GM18517 (cell line): ENCODE measurements at regions not wholly inside any gene's neighbourhood (a gene's known extent, or its start where the extent isn't known, plus 50 kb on each side); places are given as distances from the start of the nearest gene placed in this dataset.

Source experiments
- ATAC-seq: cut with Tn5 transposase; IDR thresholded peaks from one replicate; pipeline ENCODE4 v1.9.1; 2021; ENCODE audit warnings: mild to moderate bottlenecking, moderate library complexity; ENCODE audit not compliant: unreplicated experiment

- no peak for ATAC-seq
Observed at GRCh38 chr2:34660741-34661140, 1061.6 kb upstream of the FAM98A start.

GRCh38 chr2:34656632-34657031 is 1057.5 kb upstream of the FAM98A start:
- ATAC-seq, result no peak

- no peak for ATAC-seq
Observed at GRCh38 chr2:34652636-34653035, 1053.5 kb upstream of the FAM98A start.

GRCh38 chr2:34646901-34647300 is 1047.8 kb upstream of the FAM98A start:
- no peak for ATAC-seq

- ATAC-seq, result no peak
Observed at GRCh38 chr2:34632327-34632726, 1033.2 kb upstream of the FAM98A start.

- ATAC-seq, result no peak
Observed at GRCh38 chr2:34627003-34627402, 1027.9 kb upstream of the FAM98A start.

GRCh38 chr2:34604164-34604563 is 1005.1 kb upstream of the FAM98A start:
- no peak for ATAC-seq

- no peak for ATAC-seq
Observed at GRCh38 chr2:34602262-34602661, 1003.2 kb upstream of the FAM98A start.

- ATAC-seq, result no peak
Observed at GRCh38 chr2:34601561-34601960, 1002.5 kb upstream of the FAM98A start.

GRCh38 chr2:34578641-34579040 is 979.5 kb upstream of the FAM98A start:
- no peak for ATAC-seq

GRCh38 chr2:34570266-34570872 is 971.3 kb upstream of the FAM98A start:
- ATAC-seq, result no peak

- no peak for ATAC-seq
Observed at GRCh38 chr2:34567128-34567527, 968.0 kb upstream of the FAM98A start.

GRCh38 chr2:34552337-34552736 is 953.2 kb upstream of the FAM98A start:
- ATAC-seq, result no peak

GRCh38 chr2:34549710-34550345 is 950.7 kb upstream of the FAM98A start:
- ATAC-seq, result no peak

GRCh38 chr2:34547900-34548299 is 948.8 kb upstream of the FAM98A start:
- no peak for ATAC-seq

GRCh38 chr2:34547340-34547739 is 948.2 kb upstream of the FAM98A start:
- ATAC-seq, result no peak

- no peak for ATAC-seq
Observed at GRCh38 chr2:34545486-34546136, 946.5 kb upstream of the FAM98A start.

- no peak for ATAC-seq
Observed at GRCh38 chr2:34534761-34535160, 935.7 kb upstream of the FAM98A start.

- ATAC-seq, result no peak
Observed at GRCh38 chr2:34534341-34534740, 935.2 kb upstream of the FAM98A start.

GRCh38 chr2:34533585-34534183 is 934.6 kb upstream of the FAM98A start:
- ATAC-seq, result no peak

- ATAC-seq, result no peak
Observed at GRCh38 chr2:34529965-34530364, 930.9 kb upstream of the FAM98A start.

- ATAC-seq, result no peak
Observed at GRCh38 chr2:34523958-34524514, 924.9 kb upstream of the FAM98A start.
